ENCODE measurements at regions not wholly inside any gene's neighbourhood (a gene's known extent, or its start where the extent isn't known, plus 50 kb on each side); places are given as distances from the start of the nearest gene placed in this dataset.
"Not testable (repeated sequence)": the region's sequence is repeated elsewhere in the genome, so short reads cannot be mapped to it uniquely, and the experiment has no call there.

DNA sequence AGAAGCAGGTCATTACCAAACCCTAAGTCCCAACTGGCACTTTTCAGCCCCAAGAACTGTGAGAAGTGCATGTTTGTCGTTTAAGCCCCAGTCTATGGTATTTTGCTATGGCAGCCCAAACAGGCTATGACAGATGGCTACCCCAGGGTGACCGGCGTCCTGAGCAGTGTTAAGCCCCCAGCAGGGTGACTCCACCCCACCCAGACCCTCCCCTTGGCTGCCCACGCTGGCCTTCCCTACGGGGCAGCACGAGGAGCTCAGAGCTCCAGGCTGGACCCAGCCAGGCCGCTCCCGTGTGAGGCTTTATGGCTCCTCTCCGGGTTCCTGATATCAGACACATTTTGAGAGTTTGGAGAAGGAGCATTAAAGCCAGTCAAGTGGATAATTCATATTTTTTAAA lies 684.0 kb downstream of the PTPRU start:
- H3K4me3 ChIP-seq (ENCODE audit: low read depth in 1 of 3, low read length in 3 of 3) = no peak overlapping the region
- no peaks in the 10 kb centered on the region for H3K27me3 ChIP-seq (ENCODE audit: control insufficient read depth in 4 of 4, insufficient read depth in 4 of 4, low read length in 3 of 4)
- H3K9me3 ChIP-seq (ENCODE audit: control insufficient read depth in 4 of 4, low read length in 3 of 4) = no peaks in the 10 kb centered on the region
- DNase-seq (ENCODE audit: low spot score) = no peak
- no peaks in the 10 kb centered on the region for H3K36me3 ChIP-seq (ENCODE audit: control insufficient read depth in 4 of 4, insufficient read depth in 3 of 4, low read depth in 1 of 4, low read length in 3 of 4)
- 73% methylated on average over 9 of the region's 9 CpGs for WGBS
- H3K9ac ChIP-seq (ENCODE audit: low read depth in 1 of 2, low read length in 2 of 2) = no peak overlapping the region
- no peak for TF ChIP-seq HNF4A (conservative IDR thresholded peaks at IDR 0.05)
- TF ChIP-seq HNF4G (IDR thresholded peaks at IDR 0.05) = no peak
- TF ChIP-seq, protein P1, sequence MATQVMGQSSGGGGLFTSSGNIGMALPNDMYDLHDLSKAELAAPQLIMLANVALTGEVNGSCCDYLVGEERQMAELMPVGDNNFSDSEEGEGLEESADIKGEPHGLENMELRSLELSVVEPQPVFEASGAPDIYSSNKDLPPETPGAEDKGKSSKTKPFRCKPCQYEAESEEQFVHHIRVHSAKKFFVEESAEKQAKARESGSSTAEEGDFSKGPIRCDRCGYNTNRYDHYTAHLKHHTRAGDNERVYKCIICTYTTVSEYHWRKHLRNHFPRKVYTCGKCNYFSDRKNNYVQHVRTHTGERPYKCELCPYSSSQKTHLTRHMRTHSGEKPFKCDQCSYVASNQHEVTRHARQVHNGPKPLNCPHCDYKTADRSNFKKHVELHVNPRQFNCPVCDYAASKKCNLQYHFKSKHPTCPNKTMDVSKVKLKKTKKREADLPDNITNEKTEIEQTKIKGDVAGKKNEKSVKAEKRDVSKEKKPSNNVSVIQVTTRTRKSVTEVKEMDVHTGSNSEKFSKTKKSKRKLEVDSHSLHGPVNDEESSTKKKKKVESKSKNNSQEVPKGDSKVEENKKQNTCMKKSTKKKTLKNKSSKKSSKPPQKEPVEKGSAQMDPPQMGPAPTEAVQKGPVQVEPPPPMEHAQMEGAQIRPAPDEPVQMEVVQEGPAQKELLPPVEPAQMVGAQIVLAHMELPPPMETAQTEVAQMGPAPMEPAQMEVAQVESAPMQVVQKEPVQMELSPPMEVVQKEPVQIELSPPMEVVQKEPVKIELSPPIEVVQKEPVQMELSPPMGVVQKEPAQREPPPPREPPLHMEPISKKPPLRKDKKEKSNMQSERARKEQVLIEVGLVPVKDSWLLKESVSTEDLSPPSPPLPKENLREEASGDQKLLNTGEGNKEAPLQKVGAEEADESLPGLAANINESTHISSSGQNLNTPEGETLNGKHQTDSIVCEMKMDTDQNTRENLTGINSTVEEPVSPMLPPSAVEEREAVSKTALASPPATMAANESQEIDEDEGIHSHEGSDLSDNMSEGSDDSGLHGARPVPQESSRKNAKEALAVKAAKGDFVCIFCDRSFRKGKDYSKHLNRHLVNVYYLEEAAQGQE (IDR thresholded peaks at IDR 0.05) = no peak
- TF ChIP-seq YY1 (IDR thresholded peaks at IDR 0.05) = no peak
- TF ChIP-seq RXRA (IDR thresholded peaks at IDR 0.05) = no peak
- no peak for TF ChIP-seq TAF1 (conservative IDR thresholded peaks at IDR 0.05)
- no peak for TF ChIP-seq JUND (IDR thresholded peaks at IDR 0.05)
- no peak for TF ChIP-seq NR2F2 (IDR thresholded peaks at IDR 0.05)
- TF ChIP-seq, protein P2, sequence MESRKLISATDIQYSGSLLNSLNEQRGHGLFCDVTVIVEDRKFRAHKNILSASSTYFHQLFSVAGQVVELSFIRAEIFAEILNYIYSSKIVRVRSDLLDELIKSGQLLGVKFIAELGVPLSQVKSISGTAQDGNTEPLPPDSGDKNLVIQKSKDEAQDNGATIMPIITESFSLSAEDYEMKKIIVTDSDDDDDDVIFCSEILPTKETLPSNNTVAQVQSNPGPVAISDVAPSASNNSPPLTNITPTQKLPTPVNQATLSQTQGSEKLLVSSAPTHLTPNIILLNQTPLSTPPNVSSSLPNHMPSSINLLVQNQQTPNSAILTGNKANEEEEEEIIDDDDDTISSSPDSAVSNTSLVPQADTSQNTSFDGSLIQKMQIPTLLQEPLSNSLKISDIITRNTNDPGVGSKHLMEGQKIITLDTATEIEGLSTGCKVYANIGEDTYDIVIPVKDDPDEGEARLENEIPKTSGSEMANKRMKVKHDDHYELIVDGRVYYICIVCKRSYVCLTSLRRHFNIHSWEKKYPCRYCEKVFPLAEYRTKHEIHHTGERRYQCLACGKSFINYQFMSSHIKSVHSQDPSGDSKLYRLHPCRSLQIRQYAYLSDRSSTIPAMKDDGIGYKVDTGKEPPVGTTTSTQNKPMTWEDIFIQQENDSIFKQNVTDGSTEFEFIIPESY (IDR thresholded peaks at IDR 0.05) = no peak
- TF ChIP-seq, protein P3, sequence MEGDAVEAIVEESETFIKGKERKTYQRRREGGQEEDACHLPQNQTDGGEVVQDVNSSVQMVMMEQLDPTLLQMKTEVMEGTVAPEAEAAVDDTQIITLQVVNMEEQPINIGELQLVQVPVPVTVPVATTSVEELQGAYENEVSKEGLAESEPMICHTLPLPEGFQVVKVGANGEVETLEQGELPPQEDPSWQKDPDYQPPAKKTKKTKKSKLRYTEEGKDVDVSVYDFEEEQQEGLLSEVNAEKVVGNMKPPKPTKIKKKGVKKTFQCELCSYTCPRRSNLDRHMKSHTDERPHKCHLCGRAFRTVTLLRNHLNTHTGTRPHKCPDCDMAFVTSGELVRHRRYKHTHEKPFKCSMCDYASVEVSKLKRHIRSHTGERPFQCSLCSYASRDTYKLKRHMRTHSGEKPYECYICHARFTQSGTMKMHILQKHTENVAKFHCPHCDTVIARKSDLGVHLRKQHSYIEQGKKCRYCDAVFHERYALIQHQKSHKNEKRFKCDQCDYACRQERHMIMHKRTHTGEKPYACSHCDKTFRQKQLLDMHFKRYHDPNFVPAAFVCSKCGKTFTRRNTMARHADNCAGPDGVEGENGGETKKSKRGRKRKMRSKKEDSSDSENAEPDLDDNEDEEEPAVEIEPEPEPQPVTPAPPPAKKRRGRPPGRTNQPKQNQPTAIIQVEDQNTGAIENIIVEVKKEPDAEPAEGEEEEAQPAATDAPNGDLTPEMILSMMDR (IDR thresholded peaks at IDR 0.05; ENCODE audit: low read depth, low read length, missing input control) = no peak
- TF ChIP-seq FOXA1 (IDR thresholded peaks at IDR 0.05) = no peak
- no peak for TF ChIP-seq RAD21 (IDR thresholded peaks at IDR 0.05)
- TF ChIP-seq SP1 (IDR thresholded peaks at IDR 0.05) = no peak
- TF ChIP-seq, protein P4, sequence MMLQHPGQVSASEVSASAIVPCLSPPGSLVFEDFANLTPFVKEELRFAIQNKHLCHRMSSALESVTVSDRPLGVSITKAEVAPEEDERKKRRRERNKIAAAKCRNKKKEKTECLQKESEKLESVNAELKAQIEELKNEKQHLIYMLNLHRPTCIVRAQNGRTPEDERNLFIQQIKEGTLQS (IDR thresholded peaks at IDR 0.05) = no peak
- no peak for TF ChIP-seq EGR1 (IDR thresholded peaks at IDR 0.05; ENCODE audit: low read depth in 2 of 2)
- TF ChIP-seq, protein P5, sequence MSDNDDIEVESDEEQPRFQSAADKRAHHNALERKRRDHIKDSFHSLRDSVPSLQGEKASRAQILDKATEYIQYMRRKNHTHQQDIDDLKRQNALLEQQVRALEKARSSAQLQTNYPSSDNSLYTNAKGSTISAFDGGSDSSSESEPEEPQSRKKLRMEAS (IDR thresholded peaks at IDR 0.05) = no peak
- no peak for TF ChIP-seq GABPA (IDR thresholded peaks at IDR 0.05 in 1 of 2, conservative IDR thresholded peaks at IDR 0.05 in 1 of 2)
- TF ChIP-seq FOXA2 (IDR thresholded peaks at IDR 0.05) = no peak
- no peaks in the 10 kb centered on the region for H3K4me1 ChIP-seq (ENCODE audit: control insufficient read depth in 4 of 4, insufficient read depth in 4 of 4, low read length in 3 of 4)
- no peak overlapping the region for H3K27ac ChIP-seq (ENCODE audit: low read depth in 1 of 2, low read length in 2 of 2)

DNA sequence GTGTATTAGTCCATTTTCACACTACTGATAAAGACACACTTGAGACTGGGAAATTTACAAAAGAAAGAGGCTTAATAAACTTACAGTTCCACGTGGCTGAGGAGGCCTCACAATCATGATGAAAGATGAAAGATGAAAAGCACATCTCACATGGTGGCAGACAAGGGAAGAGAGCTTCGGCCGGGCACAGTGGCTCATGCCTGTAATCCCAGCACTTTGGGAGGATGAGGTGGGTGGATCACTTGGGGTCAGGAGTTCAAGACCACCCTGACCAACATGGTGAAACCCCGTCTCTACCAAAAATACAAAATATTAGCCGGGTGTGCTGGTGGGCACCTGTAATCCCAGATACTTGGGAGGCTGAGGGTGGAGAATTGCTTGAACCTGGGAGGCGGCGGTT lies 682.7 kb downstream of the PTPRU start:
- H3K9me3 ChIP-seq (ENCODE audit: control insufficient read depth in 4 of 4, low read length in 3 of 4); H3K36me3 ChIP-seq (ENCODE audit: control insufficient read depth in 4 of 4, insufficient read depth in 3 of 4, low read depth in 1 of 4, low read length in 3 of 4); H3K9ac ChIP-seq (ENCODE audit: low read depth in 1 of 2, low read length in 2 of 2); H3K27ac ChIP-seq (ENCODE audit: low read depth in 1 of 2, low read length in 2 of 2); H3K27me3 ChIP-seq (ENCODE audit: control insufficient read depth in 4 of 4, insufficient read depth in 4 of 4, low read length in 3 of 4); DNase-seq (ENCODE audit: low spot score); H3K4me1 ChIP-seq (ENCODE audit: control insufficient read depth in 4 of 4, insufficient read depth in 4 of 4, low read length in 3 of 4); H3K4me3 ChIP-seq (ENCODE audit: low read depth in 1 of 3, low read length in 3 of 3): not testable (repeated sequence)
- WGBS = 83% methylated on average over 7 of the region's 7 CpGs
